ENCODE measurements at regions not wholly inside any gene's neighbourhood (a gene's known extent, or its start where the extent isn't known, plus 50 kb on each side); places are given as distances from the start of the nearest gene placed in this dataset.

GRCh38 chr16:49910541-49911071 lies 54.7 kb upstream of the ZNF423 start:
- H3K9me3 ChIP-seq (replicated peaks; ENCODE audit: control insufficient read depth, insufficient read depth, low read length): no peaks in the 10 kb centered on the region
- no TSS peak for BruUV-seq (replicated peaks)
- H3K9me1 ChIP-seq (replicated peaks; ENCODE audit: control insufficient read depth, extremely low read depth, insufficient read depth, low read length): no peaks in the 10 kb centered on the region
- TF ChIP-seq FOS (IDR thresholded peaks at IDR 0.05; ENCODE audit: borderline replicate concordance, insufficient read depth, low read length): no peak
- no peak for TF ChIP-seq GATA2 (IDR thresholded peaks at IDR 0.05; ENCODE audit: insufficient read depth, insufficient read length, low read depth, low read length)
- H3K9ac ChIP-seq (replicated peaks; ENCODE audit: extremely low read depth, insufficient read depth, low read length): no peak overlapping the region
- H3K79me2 ChIP-seq (ENCODE audit: control insufficient read depth, insufficient read depth, low read length): no peaks in the 10 kb centered on the region
- H3K27ac ChIP-seq (ENCODE audit: insufficient read depth, low read depth, low read length): no peak overlapping the region
- FAIRE-seq (no peak), DNase-seq (ENCODE audit: low read depth, low spot score) (no peak)
- no peak overlapping the region for H2AFZ ChIP-seq (ENCODE audit: low read depth, low read length)
- no peaks in the 10 kb centered on the region for H3K27me3 ChIP-seq (ENCODE audit: control insufficient read depth in 2 of 2, insufficient read depth in 2 of 2, low read length in 2 of 2)
- no peaks in the 10 kb centered on the region for H3K36me3 ChIP-seq (ENCODE audit: control insufficient read depth in 2 of 2, extremely low read depth in 1 of 2, insufficient read depth in 2 of 2, low read length in 2 of 2)
- intact Hi-C loops (cut with micrococcal nuclease) (no loop called here), dilution Hi-C loops (cut with MboI; ENCODE audit: extremely low pct_ligation_motif_present, low sequenced_read_pairs) (no loop called here)
- POLR2A ChIA-PET: no interaction called here
- H3K4me1 ChIP-seq (ENCODE audit: control insufficient read depth, extremely low read depth, insufficient read depth, low read length): no peaks in the 10 kb centered on the region
- no peak overlapping the region for H3K4me3 ChIP-seq (replicated peaks in 1 of 3; ENCODE audit: insufficient read depth in 1 of 3, low read depth in 1 of 3, low read length in 3 of 3)
- no peaks in the 10 kb centered on the region for H4K20me1 ChIP-seq (replicated peaks; ENCODE audit: control insufficient read depth, extremely low read depth, insufficient read depth, low read length)
- CTCF ChIA-PET: interaction anchor here (0.9 to 1.0 kb wide), 2 partner anchors 34 to 502 kb away, joined by 3 to 5 read pairs; no protein-coding TSS in a partner anchor
- H3K4me2 ChIP-seq (ENCODE audit: insufficient read depth, low read length): no peak overlapping the region

DNA sequence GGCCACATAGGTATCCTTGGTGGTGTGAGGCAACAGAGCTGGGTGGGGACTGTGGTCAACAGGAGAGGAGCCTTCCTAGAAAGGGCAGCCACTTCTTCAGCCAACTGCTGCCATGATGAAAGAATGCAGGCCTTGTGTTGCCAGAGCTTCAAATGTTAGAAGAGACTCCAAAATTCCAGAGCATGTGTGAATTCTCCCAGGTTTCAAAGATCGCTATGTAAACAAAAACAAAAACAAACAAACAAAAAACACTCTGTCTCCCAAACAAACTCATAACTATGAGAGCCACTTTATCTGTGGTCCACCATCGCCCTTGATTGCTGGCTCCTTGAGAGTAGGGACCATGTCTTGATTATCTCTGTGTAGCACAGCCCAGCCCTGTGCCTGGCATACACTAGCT lies 55.5 kb upstream of the ZNF423 start:
- H3K79me2 ChIP-seq (ENCODE audit: control insufficient read depth, insufficient read depth, low read length): no peaks in the 10 kb centered on the region
- TF ChIP-seq MAX (IDR thresholded peaks at IDR 0.05; ENCODE audit: insufficient read depth, insufficient read length): no peak
- no peak for TF ChIP-seq POLR2A (IDR thresholded peaks at IDR 0.05; ENCODE audit: low read depth, low read length)
- TF ChIP-seq POLR2AphosphoS5 (IDR thresholded peaks at IDR 0.05; ENCODE audit: insufficient read depth, low read depth, low read length): no peak
- no peak for TF ChIP-seq MYC (IDR thresholded peaks at IDR 0.05; ENCODE audit: low read depth, low read length)
- no peak for TF ChIP-seq GATA2 (IDR thresholded peaks at IDR 0.05; ENCODE audit: insufficient read depth, insufficient read length, low read depth, low read length)
- no peak for TF ChIP-seq EZH2 (IDR thresholded peaks at IDR 0.05; ENCODE audit: borderline replicate concordance, low read depth, low read length, severe bottlenecking)
- TF ChIP-seq FOS (IDR thresholded peaks at IDR 0.05; ENCODE audit: borderline replicate concordance, insufficient read depth, low read length): no peak
- TF ChIP-seq, protein P1, sequence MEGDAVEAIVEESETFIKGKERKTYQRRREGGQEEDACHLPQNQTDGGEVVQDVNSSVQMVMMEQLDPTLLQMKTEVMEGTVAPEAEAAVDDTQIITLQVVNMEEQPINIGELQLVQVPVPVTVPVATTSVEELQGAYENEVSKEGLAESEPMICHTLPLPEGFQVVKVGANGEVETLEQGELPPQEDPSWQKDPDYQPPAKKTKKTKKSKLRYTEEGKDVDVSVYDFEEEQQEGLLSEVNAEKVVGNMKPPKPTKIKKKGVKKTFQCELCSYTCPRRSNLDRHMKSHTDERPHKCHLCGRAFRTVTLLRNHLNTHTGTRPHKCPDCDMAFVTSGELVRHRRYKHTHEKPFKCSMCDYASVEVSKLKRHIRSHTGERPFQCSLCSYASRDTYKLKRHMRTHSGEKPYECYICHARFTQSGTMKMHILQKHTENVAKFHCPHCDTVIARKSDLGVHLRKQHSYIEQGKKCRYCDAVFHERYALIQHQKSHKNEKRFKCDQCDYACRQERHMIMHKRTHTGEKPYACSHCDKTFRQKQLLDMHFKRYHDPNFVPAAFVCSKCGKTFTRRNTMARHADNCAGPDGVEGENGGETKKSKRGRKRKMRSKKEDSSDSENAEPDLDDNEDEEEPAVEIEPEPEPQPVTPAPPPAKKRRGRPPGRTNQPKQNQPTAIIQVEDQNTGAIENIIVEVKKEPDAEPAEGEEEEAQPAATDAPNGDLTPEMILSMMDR (IDR thresholded peaks at IDR 0.05; ENCODE audit: extremely low read depth in 1 of 2, insufficient read depth in 1 of 2, low read depth in 1 of 2, low read length in 2 of 2): no peak
- TF ChIP-seq JUN (IDR thresholded peaks at IDR 0.05; ENCODE audit: borderline replicate concordance, insufficient read depth, insufficient read length, low read depth): no peak
- DNase-seq (ENCODE audit: low read depth, low spot score) (no peak), FAIRE-seq (no peak)
- no peak overlapping the region for H3K4me2 ChIP-seq (ENCODE audit: insufficient read depth, low read length)
- no peak overlapping the region for H2AFZ ChIP-seq (ENCODE audit: low read depth, low read length)
- H4K20me1 ChIP-seq (replicated peaks; ENCODE audit: control insufficient read depth, extremely low read depth, insufficient read depth, low read length): no peaks in the 10 kb centered on the region
- intact Hi-C loops (cut with micrococcal nuclease) (no loop called here), dilution Hi-C loops (cut with MboI; ENCODE audit: extremely low pct_ligation_motif_present, low sequenced_read_pairs) (no loop called here)
- H3K36me3 ChIP-seq (ENCODE audit: control insufficient read depth in 2 of 2, extremely low read depth in 1 of 2, insufficient read depth in 2 of 2, low read length in 2 of 2): no peaks in the 10 kb centered on the region
- H3K9me1 ChIP-seq (replicated peaks; ENCODE audit: control insufficient read depth, extremely low read depth, insufficient read depth, low read length): no peaks in the 10 kb centered on the region
- H3K9ac ChIP-seq (replicated peaks; ENCODE audit: extremely low read depth, insufficient read depth, low read length): no peak overlapping the region
- BruUV-seq (replicated peaks): no TSS peak
- H3K4me1 ChIP-seq (ENCODE audit: control insufficient read depth, extremely low read depth, insufficient read depth, low read length): no peaks in the 10 kb centered on the region
- H3K9me3 ChIP-seq (replicated peaks; ENCODE audit: control insufficient read depth, insufficient read depth, low read length): no peaks in the 10 kb centered on the region
- ChIA-PET CTCF (interaction anchor here (0.9 kb wide), 1 partner anchor 503 kb away, joined by 3 read pairs; no protein-coding TSS in a partner anchor), POLR2A (no interaction called here)
- H3K4me3 ChIP-seq (replicated peaks in 1 of 3; ENCODE audit: insufficient read depth in 1 of 3, low read depth in 1 of 3, low read length in 3 of 3): no peak overlapping the region
- H3K27ac ChIP-seq (ENCODE audit: insufficient read depth, low read depth, low read length): no peak overlapping the region
- H3K27me3 ChIP-seq (ENCODE audit: control insufficient read depth in 2 of 2, insufficient read depth in 2 of 2, low read length in 2 of 2): no peaks in the 10 kb centered on the region
